Spleen (tissue), 11 donors: ENCODE measurements at regions not wholly inside any gene's neighbourhood (a gene's known extent, or its start where the extent isn't known, plus 50 kb on each side); places are given as distances from the start of the nearest gene placed in this dataset.

Experiments
- DNase-seq: peaks from one replicate; pipeline ENCODE4 v3.0.0-alpha.2; 2020
- H3K27ac ChIP-seq, 8 donors: fragments of 200-600 bp; sonication (generic) in 7 of 8; 1 replicate in 4 of 8; 2 replicates in 4 of 8; pipeline versions ENCODE4 v1.5.0 to v1.8.0; 2016 to 2021; ENCODE audit warnings: inconsistent platforms in 4 of 8, mild to moderate bottlenecking in 4 of 8, moderate library complexity in 1 of 8
- H3K27me3 ChIP-seq, 7 donors: fragments of 200-600 bp; sonication (generic) in 6 of 7; replicated peaks in 1 of 7; 1 replicate in 4 of 7; 2 replicates in 3 of 7; pipeline versions ENCODE4 v1.5.0 to v1.8.0; 2016 to 2021; ENCODE audit warnings: inconsistent platforms in 3 of 7, mild to moderate bottlenecking in 1 of 7
- H3K36me3 ChIP-seq, 6 donors: fragments of 200-600 bp; sonication (generic) in 5 of 6; 1 replicate in 4 of 6; 2 replicates in 2 of 6; pipeline versions ENCODE4 v1.5.0 to v1.8.0; 2016 to 2021; ENCODE audit warnings: inconsistent platforms in 2 of 6
- H3K4me1 ChIP-seq, 6 donors: fragments of 200-600 bp; sonication (generic) in 5 of 6; 1 replicate in 3 of 6; 2 replicates in 3 of 6; pipeline versions ENCODE4 v1.5.0 to v1.8.0; 2016 to 2021; ENCODE audit warnings: inconsistent platforms in 3 of 6
- H3K4me3 ChIP-seq, 8 donors: fragments of 200-600 bp; sonication (generic) in 7 of 8; 1 replicate in 4 of 8; 2 replicates in 4 of 8; pipeline versions ENCODE4 v1.5.0 to v1.8.0; 2016 to 2021; ENCODE audit warnings: inconsistent platforms in 4 of 8, mild to moderate bottlenecking in 4 of 8, moderate library complexity in 2 of 8
- H3K9me3 ChIP-seq, 8 donors: fragments of 200-600 bp; sonication (generic) in 7 of 8; 1 replicate in 4 of 8; 2 replicates in 4 of 8; pipeline versions ENCODE4 v1.5.0 to v1.8.0; 2016 to 2021; ENCODE audit warnings: inconsistent platforms in 4 of 8
- POLR2A ChIP-seq, 3 donors: fragments of 450-650 bp; IDR thresholded peaks; one replicate each; pipeline ENCODE4 v1.5.1; 2017; ENCODE audit warnings: antibody characterized with exemption in 3 of 3, mild to moderate bottlenecking in 1 of 3
- POLR2AphosphoS5 ChIP-seq, 3 donors: sonication (generic); formaldehyde crosslinking; IDR thresholded peaks; one replicate each; pipeline ENCODE4 v1.5.1; 2017; ENCODE audit warnings: antibody characterized with exemption in 3 of 3
- WGBS, 5 donors: extraction: QIAGEN DNeasy Blood & Tissue Kit in 3 of 5; methylation state at CpG; one replicate each; pipeline versions ENCODE4 v1.1.5 to v1.1.7; 2013 to 2018; 5-methylcytosine and 5-hydroxymethylcytosine counted together
- intact Hi-C: fragments of 100-400 bp; cut with DNase I; formaldehyde crosslinking; loops from one replicate; pipeline ENCODE4 v1.15.0; 2023; ENCODE audit warnings: low total_unique reads
- TF ChIP-seq, protein P1 (sequence below), 11 experiments: fragments of 200-600 bp in 7 of 11; fragments of 450-650 bp in 4 of 11; sonication (generic) in 4 of 11; IDR thresholded peaks in 8 of 11; conservative IDR thresholded peaks in 3 of 11; 1 replicate in 7 of 11; 2 replicates in 4 of 11; pipeline versions ENCODE4 v1.4.0 to v1.8.0; 2016 to 2021; ENCODE audit warnings: antibody characterized with exemption in 11 of 11, inconsistent platforms in 4 of 11, mild to moderate bottlenecking in 1 of 11
- donor health status: healthy with polysubstance abuse.
- donor health status: DM: no; HTN: no; CAD: no; lungs with moderate emphysema.
- donor health status: DM: no; HTN: no; CAD: no.
- donor health status: Bipolar disorder and iron deficiency.
- donor health status: healthy.
- donor health status: DM: no; HTN: no; CAD: no.
- donor health status: DM: yes; HTN: yes; CAD: no.

DNA sequence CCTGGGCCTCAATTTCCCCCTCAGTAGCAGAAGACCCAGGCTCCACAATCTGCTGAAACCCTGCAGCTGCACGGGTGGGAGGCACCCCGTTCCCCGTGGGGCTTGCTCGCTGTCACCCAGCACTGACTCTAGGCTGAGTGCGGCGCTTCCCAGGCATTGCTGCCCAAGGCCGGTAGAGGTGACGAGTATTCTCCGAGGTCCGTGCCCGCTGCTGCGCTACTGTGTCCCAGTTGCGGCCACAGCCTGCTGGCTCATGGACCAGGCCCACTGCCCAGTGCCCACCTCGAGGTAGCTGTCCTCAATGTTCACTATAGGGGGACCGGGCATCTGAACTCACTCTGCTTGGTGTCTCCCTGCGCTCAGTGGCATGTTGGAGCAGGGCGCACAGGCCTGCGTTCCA, 74.7 kb downstream of the GSC start:
- peaks cover 0 to under 1% (median 0%) of the 10 kb centered on the region in 6 donors for H3K4me1 ChIP-seq
- no peak for DNase-seq
- H3K9me3 ChIP-seq = no peaks in the 10 kb centered on the region
- no peak overlapping the region for H3K4me3 ChIP-seq
- no peak overlapping the region for H3K27ac ChIP-seq
- WGBS, 5 donors = 78 to 95% (median 93%) methylated on average over 12 to 18 of the region's 18 CpGs
- peaks cover 0 to 30% (median 0%) of the 10 kb centered on the region in 7 donors for H3K27me3 ChIP-seq
- intact Hi-C loops = no loop called here
- TF ChIP-seq, protein P1, sequence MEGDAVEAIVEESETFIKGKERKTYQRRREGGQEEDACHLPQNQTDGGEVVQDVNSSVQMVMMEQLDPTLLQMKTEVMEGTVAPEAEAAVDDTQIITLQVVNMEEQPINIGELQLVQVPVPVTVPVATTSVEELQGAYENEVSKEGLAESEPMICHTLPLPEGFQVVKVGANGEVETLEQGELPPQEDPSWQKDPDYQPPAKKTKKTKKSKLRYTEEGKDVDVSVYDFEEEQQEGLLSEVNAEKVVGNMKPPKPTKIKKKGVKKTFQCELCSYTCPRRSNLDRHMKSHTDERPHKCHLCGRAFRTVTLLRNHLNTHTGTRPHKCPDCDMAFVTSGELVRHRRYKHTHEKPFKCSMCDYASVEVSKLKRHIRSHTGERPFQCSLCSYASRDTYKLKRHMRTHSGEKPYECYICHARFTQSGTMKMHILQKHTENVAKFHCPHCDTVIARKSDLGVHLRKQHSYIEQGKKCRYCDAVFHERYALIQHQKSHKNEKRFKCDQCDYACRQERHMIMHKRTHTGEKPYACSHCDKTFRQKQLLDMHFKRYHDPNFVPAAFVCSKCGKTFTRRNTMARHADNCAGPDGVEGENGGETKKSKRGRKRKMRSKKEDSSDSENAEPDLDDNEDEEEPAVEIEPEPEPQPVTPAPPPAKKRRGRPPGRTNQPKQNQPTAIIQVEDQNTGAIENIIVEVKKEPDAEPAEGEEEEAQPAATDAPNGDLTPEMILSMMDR (IDR thresholded peaks at IDR 0.05 in 8 of 11, conservative IDR thresholded peaks at IDR 0.05 in 3 of 11) = no peak
- no peak for TF ChIP-seq POLR2A (IDR thresholded peaks at IDR 0.05)
- no peak for TF ChIP-seq POLR2AphosphoS5 (IDR thresholded peaks at IDR 0.05)
- H3K36me3 ChIP-seq = no peaks in the 10 kb centered on the region

DNA sequence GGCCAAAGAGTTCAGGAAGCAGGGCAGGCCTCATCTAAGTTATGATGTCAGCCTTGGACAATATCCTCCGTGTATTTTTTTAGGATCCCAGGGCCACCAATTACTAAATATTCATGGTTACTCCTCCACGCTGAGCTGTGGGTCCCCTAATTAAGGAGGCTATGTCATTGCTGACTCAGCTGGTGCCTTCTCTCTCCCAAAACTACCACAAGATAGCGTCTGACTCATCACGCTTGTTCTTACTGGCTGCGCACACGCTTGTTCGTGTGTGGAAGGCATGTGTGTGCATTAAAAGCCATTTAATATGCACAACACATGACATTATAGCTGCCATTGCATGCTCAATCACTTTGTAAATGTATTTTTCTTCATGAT, 78.3 kb downstream of the GSC start:
- 73 to 90% (median 84%) methylated on average over 7 of the region's 7 CpGs for WGBS, 5 donors
- no peak overlapping the region for H3K4me3 ChIP-seq
- intact Hi-C loops = no loop called here

DNA sequence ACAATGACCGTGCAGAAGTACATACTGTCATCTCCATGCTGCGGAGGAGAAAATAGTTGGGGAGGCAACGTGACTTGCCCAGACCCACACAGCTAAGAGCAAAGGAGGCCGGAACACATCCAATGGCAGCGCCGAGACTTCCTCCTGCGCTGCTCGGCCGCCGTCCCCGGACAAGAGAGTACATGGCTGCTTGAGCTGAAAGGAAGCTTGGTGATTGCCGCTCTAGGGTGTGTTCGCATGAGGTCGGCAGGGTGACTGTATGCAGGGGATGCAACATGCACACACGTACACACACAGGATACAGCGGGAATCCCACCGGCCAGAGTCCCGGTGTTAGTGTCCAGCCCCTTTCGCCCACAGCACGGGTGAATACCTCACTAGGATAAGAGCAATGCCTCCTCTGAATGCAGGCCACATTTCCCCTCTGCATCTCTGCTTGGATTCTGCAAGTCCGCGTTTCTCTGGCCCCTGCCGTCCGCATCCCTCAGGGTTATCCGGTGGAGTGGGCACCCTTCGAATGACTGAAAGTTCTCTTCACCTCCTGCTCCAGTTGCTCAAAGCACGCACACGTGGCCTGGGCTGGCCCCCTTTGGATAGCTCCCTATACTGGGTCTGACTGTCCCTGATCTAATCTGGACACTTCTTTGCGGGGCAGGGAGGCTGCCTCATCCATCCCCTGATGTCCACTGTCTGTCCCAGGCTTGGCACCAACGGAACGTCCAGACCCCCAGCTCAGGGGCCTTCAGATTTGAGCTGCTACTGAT, 78.8 kb downstream of the GSC start:
- H3K36me3 ChIP-seq = no peaks in the 10 kb centered on the region
- peaks cover 0 to 13% (median 8%) of the 10 kb centered on the region in 6 donors for H3K4me1 ChIP-seq
- peaks cover 0 to 30% (median 5%) of the 10 kb centered on the region in 7 donors for H3K27me3 ChIP-seq
- no peak overlapping the region for H3K27ac ChIP-seq
- intact Hi-C loops = no loop called here
- WGBS, 5 donors = 87 to 91% (median 88%) methylated on average over 28 to 31 of the region's 31 CpGs
- TF ChIP-seq POLR2AphosphoS5 (IDR thresholded peaks at IDR 0.05) = no peak
- no peak for TF ChIP-seq POLR2A (IDR thresholded peaks at IDR 0.05)
- TF ChIP-seq, protein P1 (IDR thresholded peaks at IDR 0.05 in 8 of 11, conservative IDR thresholded peaks at IDR 0.05 in 3 of 11) = no peak
- H3K4me3 ChIP-seq = no peak overlapping the region
- peak; percentile 62 for DNase-seq
- no peaks in the 10 kb centered on the region for H3K9me3 ChIP-seq

More for the DNA sequence above, 78.3 kb downstream of the GSC start:
- Histone ChIP-seq H3K36me3 (no peaks in the 10 kb centered on the region), H3K27me3 (peaks cover 0 to 26% (median 5%) of the 10 kb centered on the region in 7 donors), H3K4me1 (peaks cover 0 to 13% (median 8%) of the 10 kb centered on the region in 6 donors), H3K9me3 (no peaks in the 10 kb centered on the region), H3K27ac (no peak overlapping the region)
- TF ChIP-seq POLR2AphosphoS5 (IDR thresholded peaks at IDR 0.05) (no peak), POLR2A (IDR thresholded peaks at IDR 0.05) (no peak)
- TF ChIP-seq, protein P1 (IDR thresholded peaks at IDR 0.05 in 8 of 11, conservative IDR thresholded peaks at IDR 0.05 in 3 of 11) = no peak
- peak; percentile 1 for DNase-seq

DNA sequence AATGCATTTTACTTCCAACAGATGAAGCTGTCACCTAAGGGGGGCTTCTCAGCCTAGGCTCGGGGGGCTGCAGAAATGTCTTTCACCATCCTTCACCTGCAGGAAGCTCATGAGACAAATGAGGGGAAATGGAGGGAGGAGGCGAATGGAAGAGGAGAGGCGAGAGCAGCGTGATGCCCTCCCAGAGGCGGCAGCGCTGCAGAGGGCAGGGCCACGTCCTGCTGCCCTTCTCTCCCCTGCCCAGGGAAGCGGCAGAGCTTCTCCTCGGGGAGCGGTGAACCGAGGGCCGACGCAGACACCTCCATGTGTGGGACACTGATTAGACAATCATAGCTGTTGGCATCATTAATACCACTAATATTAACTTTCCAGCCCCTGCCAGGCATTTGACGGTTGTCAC, 78.3 kb downstream of the SERPINA3 start:
- TF ChIP-seq POLR2AphosphoS5 (IDR thresholded peaks at IDR 0.05) (no peak), POLR2A (IDR thresholded peaks at IDR 0.05) (no peak)
- Histone ChIP-seq H3K27me3 (peaks cover 0 to 30% (median 5%) of the 10 kb centered on the region in 7 donors), H3K36me3 (no peaks in the 10 kb centered on the region), H3K9me3 (no peaks in the 10 kb centered on the region), H3K4me1 (peaks cover 0 to 13% (median 8%) of the 10 kb centered on the region in 6 donors), H3K27ac (no peak overlapping the region), H3K4me3 (no peak overlapping the region)
- peak; percentile 56 for DNase-seq
- intact Hi-C loops = no loop called here
- WGBS, 5 donors = 53 to 74% (median 65%) methylated on average over 14 of the region's 14 CpGs
